Keratinocyte (primary cell): ENCODE measurements at regions not wholly inside any gene's neighbourhood (a gene's known extent, or its start where the extent isn't known, plus 50 kb on each side); places are given as distances from the start of the nearest gene placed in this dataset.

Experiments
- EZH2 ChIP-seq: IDR thresholded peaks from one replicate; pipeline ENCODE4 v1.6.1; 2012; ENCODE audit warnings: inconsistent platforms, mild to moderate bottlenecking, low read length, moderate library complexity
- TF ChIP-seq, protein P1 (sequence below), 3 experiments: IDR thresholded peaks in 1 of 3; conservative IDR thresholded peaks in 1 of 3; optimal IDR thresholded peaks in 1 of 3; 2 replicates in 2 of 3; 3 replicates in 1 of 3; pipeline versions ENCODE3 to v1.5.1; 2011; ENCODE audit warnings: low read length in 3 of 3, mild to moderate bottlenecking in 3 of 3, moderate library complexity in 2 of 3, control low read depth in 1 of 3, inconsistent platforms in 1 of 3; ENCODE audit not compliant: insufficient read depth in 2 of 3; ENCODE audit errors: extremely low read depth in 1 of 3

DNA sequence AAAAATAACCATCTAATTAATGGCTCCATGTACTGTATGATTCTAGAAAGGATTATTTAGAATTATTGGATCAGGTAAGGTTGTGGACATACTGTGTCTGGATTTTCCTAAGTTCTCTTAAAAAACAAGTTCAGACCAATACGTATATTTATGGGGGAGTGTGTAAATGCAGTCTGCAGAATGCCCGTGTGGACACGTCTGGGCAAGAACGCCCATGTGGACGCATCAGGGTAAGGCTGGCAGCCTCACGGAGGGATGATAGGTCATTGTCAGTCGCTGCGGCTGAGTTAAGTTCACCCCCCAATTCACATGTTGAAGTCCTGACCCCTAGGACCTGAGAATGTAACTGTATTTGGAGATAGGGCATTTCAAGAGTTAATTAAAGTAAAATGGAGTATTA, 160.0 kb upstream of the SHH start:
- TF ChIP-seq, protein P1, sequence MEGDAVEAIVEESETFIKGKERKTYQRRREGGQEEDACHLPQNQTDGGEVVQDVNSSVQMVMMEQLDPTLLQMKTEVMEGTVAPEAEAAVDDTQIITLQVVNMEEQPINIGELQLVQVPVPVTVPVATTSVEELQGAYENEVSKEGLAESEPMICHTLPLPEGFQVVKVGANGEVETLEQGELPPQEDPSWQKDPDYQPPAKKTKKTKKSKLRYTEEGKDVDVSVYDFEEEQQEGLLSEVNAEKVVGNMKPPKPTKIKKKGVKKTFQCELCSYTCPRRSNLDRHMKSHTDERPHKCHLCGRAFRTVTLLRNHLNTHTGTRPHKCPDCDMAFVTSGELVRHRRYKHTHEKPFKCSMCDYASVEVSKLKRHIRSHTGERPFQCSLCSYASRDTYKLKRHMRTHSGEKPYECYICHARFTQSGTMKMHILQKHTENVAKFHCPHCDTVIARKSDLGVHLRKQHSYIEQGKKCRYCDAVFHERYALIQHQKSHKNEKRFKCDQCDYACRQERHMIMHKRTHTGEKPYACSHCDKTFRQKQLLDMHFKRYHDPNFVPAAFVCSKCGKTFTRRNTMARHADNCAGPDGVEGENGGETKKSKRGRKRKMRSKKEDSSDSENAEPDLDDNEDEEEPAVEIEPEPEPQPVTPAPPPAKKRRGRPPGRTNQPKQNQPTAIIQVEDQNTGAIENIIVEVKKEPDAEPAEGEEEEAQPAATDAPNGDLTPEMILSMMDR (optimal IDR thresholded peaks at IDR 0.05 in 1 of 3, IDR thresholded peaks at IDR 0.05 in 1 of 3, conservative IDR thresholded peaks at IDR 0.05 in 1 of 3; ENCODE audit: extremely low read depth in 1 of 3, insufficient read depth in 2 of 3, low read length in 3 of 3) = no peak
- TF ChIP-seq EZH2 = no peak
